Fibroblast of lung (primary cell): ENCODE measurements at regions not wholly inside any gene's neighbourhood (a gene's known extent, or its start where the extent isn't known, plus 50 kb on each side); places are given as distances from the start of the nearest gene placed in this dataset.

Experiments
- DNase-seq, 2 donors: peaks; one replicate each; pipeline versions ENCODE4 v3.0.0 to v3.0.0-alpha.2; 2010; ENCODE audit warnings: low read depth in 2 of 2
- H2AFZ ChIP-seq: 2 replicates; pipeline ENCODE4 v1.5.1; 2012; ENCODE audit warnings: low read length, control low read depth, inconsistent platforms
- H3K27ac ChIP-seq: 2 replicates; pipeline ENCODE4 v1.5.1; 2011; ENCODE audit warnings: low read length, control low read depth; ENCODE audit not compliant: insufficient read depth
- H3K27me3 ChIP-seq: 2 replicates; pipeline ENCODE4 v1.5.1; 2011; ENCODE audit warnings: mild to moderate bottlenecking, low read length; ENCODE audit not compliant: control insufficient read depth, insufficient read depth
- H3K36me3 ChIP-seq: 2 replicates; pipeline ENCODE4 v1.5.1; 2011; ENCODE audit warnings: low read length; ENCODE audit not compliant: control insufficient read depth, insufficient read depth
- H3K4me1 ChIP-seq: 2 replicates; pipeline ENCODE4 v1.5.1; 2011; ENCODE audit warnings: low read length; ENCODE audit not compliant: control insufficient read depth, insufficient read depth; ENCODE audit errors: extremely low read depth
- H3K4me2 ChIP-seq: 2 replicates; pipeline ENCODE4 v1.5.1; 2011; ENCODE audit warnings: low read length, control low read depth; ENCODE audit not compliant: insufficient read depth; ENCODE audit errors: extremely low read depth
- H3K4me3 ChIP-seq, 4 experiments: fragments of 200-600 bp in 1 of 4; sonication (generic) in 1 of 4; replicated peaks in 1 of 4; 2 replicates each; pipeline ENCODE4 v1.5.1; 2011 to 2016; ENCODE audit warnings: low read length in 4 of 4, low read depth in 3 of 4, mild to moderate bottlenecking in 3 of 4, control low read depth in 2 of 4, inconsistent platforms in 1 of 4, mixed read lengths in 1 of 4; ENCODE audit not compliant: insufficient read depth in 1 of 4; ENCODE audit errors: control extremely low read depth in 1 of 4
- H3K79me2 ChIP-seq: 2 replicates; pipeline ENCODE4 v1.5.1; 2012; ENCODE audit warnings: mild to moderate bottlenecking, low read length, inconsistent platforms; ENCODE audit not compliant: control insufficient read depth, insufficient read depth
- H3K9ac ChIP-seq: 2 replicates; pipeline ENCODE4 v1.5.1; 2011; ENCODE audit warnings: mild to moderate bottlenecking, low read length, control low read depth; ENCODE audit not compliant: insufficient read depth
- H3K9me3 ChIP-seq: 2 replicates; pipeline ENCODE4 v1.5.1; 2012; ENCODE audit warnings: low read depth, low read length; ENCODE audit not compliant: control insufficient read depth, insufficient read depth
- H4K20me1 ChIP-seq: 2 replicates; pipeline ENCODE4 v1.5.1; 2011; ENCODE audit warnings: low read length; ENCODE audit not compliant: control insufficient read depth, insufficient read depth; ENCODE audit errors: extremely low read depth
- EZH2 ChIP-seq: IDR thresholded peaks from 2 replicates; pipeline ENCODE4 v1.5.1; 2012; ENCODE audit warnings: low read length, control low read depth, mild to moderate bottlenecking; ENCODE audit errors: missing control alignments
- TF ChIP-seq, protein P1 (sequence below), 2 donors: IDR thresholded peaks in 1 of 2; conservative IDR thresholded peaks in 1 of 2; 1 replicate in 1 of 2; 2 replicates in 1 of 2; pipeline ENCODE4 v1.5.1; 2011 to 2012; ENCODE audit warnings: low read length in 2 of 2, control low read depth in 1 of 2, inconsistent platforms in 1 of 2, low read depth in 1 of 2, mild to moderate bottlenecking in 1 of 2

GRCh38 chr9:73243078-73243477 lies 91.4 kb downstream of the ANXA1 start:
- DNase-seq = no peak
- Histone ChIP-seq H3K36me3 (no peaks in the 10 kb centered on the region), H3K4me3 (no peak overlapping the region), H3K79me2 (no peaks in the 10 kb centered on the region), H3K9ac (no peak overlapping the region), H3K27ac (no peak overlapping the region), H2AFZ (no peak overlapping the region), H3K9me3 (no peaks in the 10 kb centered on the region), H3K4me1 (no peaks in the 10 kb centered on the region), H3K27me3 (no peaks in the 10 kb centered on the region), H3K4me2 (no peak overlapping the region), H4K20me1 (no peaks in the 10 kb centered on the region)
- TF ChIP-seq, protein P1, sequence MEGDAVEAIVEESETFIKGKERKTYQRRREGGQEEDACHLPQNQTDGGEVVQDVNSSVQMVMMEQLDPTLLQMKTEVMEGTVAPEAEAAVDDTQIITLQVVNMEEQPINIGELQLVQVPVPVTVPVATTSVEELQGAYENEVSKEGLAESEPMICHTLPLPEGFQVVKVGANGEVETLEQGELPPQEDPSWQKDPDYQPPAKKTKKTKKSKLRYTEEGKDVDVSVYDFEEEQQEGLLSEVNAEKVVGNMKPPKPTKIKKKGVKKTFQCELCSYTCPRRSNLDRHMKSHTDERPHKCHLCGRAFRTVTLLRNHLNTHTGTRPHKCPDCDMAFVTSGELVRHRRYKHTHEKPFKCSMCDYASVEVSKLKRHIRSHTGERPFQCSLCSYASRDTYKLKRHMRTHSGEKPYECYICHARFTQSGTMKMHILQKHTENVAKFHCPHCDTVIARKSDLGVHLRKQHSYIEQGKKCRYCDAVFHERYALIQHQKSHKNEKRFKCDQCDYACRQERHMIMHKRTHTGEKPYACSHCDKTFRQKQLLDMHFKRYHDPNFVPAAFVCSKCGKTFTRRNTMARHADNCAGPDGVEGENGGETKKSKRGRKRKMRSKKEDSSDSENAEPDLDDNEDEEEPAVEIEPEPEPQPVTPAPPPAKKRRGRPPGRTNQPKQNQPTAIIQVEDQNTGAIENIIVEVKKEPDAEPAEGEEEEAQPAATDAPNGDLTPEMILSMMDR (conservative IDR thresholded peaks at IDR 0.05 in 1 of 2, IDR thresholded peaks at IDR 0.05 in 1 of 2; ENCODE audit: low read depth in 1 of 2, low read length in 2 of 2) = no peak
- TF ChIP-seq EZH2 = no peak

DNA sequence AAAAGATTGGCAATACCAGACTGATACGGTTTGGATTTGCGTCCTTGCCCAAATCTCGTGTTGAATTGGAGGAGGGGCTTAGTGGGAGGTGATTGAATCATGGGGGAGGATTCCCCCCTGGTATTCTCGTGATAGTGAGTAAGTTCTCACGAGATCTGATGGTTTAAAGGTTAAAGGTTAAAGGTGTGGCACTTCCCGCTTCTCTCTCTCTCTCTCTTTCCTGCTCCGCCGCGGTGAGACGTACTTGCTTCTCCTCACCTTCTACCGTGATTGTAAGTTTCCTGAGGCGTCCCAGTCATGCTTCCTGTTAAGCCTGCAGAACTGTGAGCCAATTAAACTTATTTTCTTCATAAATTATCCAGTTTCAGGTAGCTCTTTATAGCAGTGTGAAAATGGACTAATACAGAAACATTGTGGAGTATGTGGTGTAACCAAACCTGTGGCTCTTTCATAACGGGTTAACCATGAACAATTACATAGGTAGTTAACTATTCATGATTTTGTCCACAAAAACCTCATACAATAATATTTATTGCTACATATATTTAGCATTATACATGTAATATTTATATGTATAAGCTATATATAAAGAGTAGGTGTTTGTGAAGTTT lies 107.5 kb downstream of the ANXA1 start:
- no peak for TF ChIP-seq EZH2
- TF ChIP-seq, protein P1 (conservative IDR thresholded peaks at IDR 0.05 in 1 of 2, IDR thresholded peaks at IDR 0.05 in 1 of 2; ENCODE audit: low read depth in 1 of 2, low read length in 2 of 2) = no peak
- Histone ChIP-seq H3K4me2 (no peak overlapping the region), H3K9ac (no peak overlapping the region), H3K4me3 (no peak overlapping the region), H3K36me3 (no peaks in the 10 kb centered on the region), H2AFZ (no peak overlapping the region), H3K9me3 (no peaks in the 10 kb centered on the region), H4K20me1 (no peaks in the 10 kb centered on the region), H3K4me1 (no peaks in the 10 kb centered on the region), H3K79me2 (no peaks in the 10 kb centered on the region), H3K27ac (no peak overlapping the region), H3K27me3 (no peaks in the 10 kb centered on the region)
- no peak for DNase-seq

DNA sequence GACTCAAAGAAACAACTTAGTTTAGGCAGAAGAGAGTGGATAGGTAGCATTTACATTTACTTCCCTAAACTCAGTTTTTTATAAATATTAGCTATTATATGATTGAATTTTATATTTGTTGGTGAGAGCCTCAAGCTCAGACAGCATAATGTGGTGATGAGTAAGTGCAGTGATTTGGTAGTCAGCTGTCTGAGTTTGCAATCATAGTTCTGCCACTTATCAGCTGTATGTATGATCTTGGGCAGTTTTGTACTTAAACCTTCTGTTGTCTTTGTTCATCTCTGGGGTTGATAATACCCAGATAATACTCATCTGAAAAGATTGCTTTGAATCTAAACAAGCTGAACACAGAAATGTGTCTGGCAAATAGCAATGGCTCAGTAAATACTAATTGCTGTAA lies 108.8 kb downstream of the ANXA1 start:
- H3K79me2 ChIP-seq = no peaks in the 10 kb centered on the region
- TF ChIP-seq, protein P1 (conservative IDR thresholded peaks at IDR 0.05 in 1 of 2, IDR thresholded peaks at IDR 0.05 in 1 of 2; ENCODE audit: low read depth in 1 of 2, low read length in 2 of 2) = no peak
- no peak for TF ChIP-seq EZH2
- no peaks in the 10 kb centered on the region for H4K20me1 ChIP-seq
- H3K4me3 ChIP-seq = no peak overlapping the region
- no peak overlapping the region for H3K27ac ChIP-seq
- DNase-seq = no peak
- no peaks in the 10 kb centered on the region for H3K36me3 ChIP-seq
- H3K9me3 ChIP-seq = no peaks in the 10 kb centered on the region
- no peak overlapping the region for H2AFZ ChIP-seq
- no peak overlapping the region for H3K4me2 ChIP-seq
- no peaks in the 10 kb centered on the region for H3K4me1 ChIP-seq
- H3K9ac ChIP-seq = no peak overlapping the region
- no peaks in the 10 kb centered on the region for H3K27me3 ChIP-seq
